A549 (cell line): ENCODE measurements at regions not wholly inside any gene's neighbourhood (a gene's known extent, or its start where the extent isn't known, plus 50 kb on each side); places are given as distances from the start of the nearest gene placed in this dataset.

Experiments used
- ATAC-seq, 2 experiments: fragments of 200-7000 bp in 1 of 2; fragments of >200 bp in 1 of 2; cut with Nextera tagmentation in 1 of 2; cut with Tn5 transposase in 1 of 2; 3 replicates each; pipeline versions ENCODE4 v1.8.0 to v1.9.1; 2018 to 2020; ENCODE audit warnings: mild to moderate bottlenecking in 1 of 2, moderate library complexity in 1 of 2
- CTCF ChIA-PET: fragments of 300-600 bp; sonication (Branson Sonifier 250); formaldehyde crosslinking; extraction: SDS; loops from one replicate; lab custom pipeline; 2021; ENCODE audit warnings: antibody characterized with exemption, inconsistent platforms; lab: Yijun Ruan, JAX
- POLR2A ChIA-PET: fragments of 350-600 bp; formaldehyde crosslinking; extraction: SDS; loops from one replicate; lab custom pipeline; 2021; ENCODE audit warnings: antibody characterized with exemption, inconsistent platforms; lab: Yijun Ruan, JAX
- DNase-seq, 2 experiments: peaks; one replicate each; pipeline versions ENCODE4 v3.0.0 to v3.0.0-alpha.2; 2011 to 2016; ENCODE audit warnings: low read depth in 1 of 2, low spot score in 1 of 2
- FAIRE-seq: peaks from 2 replicates; lab custom pipeline; 2011; peaks lifted over from hg19 to GRCh38; lab: Jason Lieb, UNC
- H3K27ac ChIP-seq, 2 experiments: fragments of >200 bp; sonication (Bioruptor Twin); formaldehyde crosslinking; 3 replicates each; pipeline ENCODE4 v1.5.1; 2016 to 2017
- H3K4me1 ChIP-seq: fragments of >200 bp; sonication (Bioruptor Twin); formaldehyde crosslinking; 3 replicates; pipeline ENCODE4 v1.6.1; 2016
- H3K4me2 ChIP-seq: fragments of >200 bp; sonication (Bioruptor Twin); formaldehyde crosslinking; 3 replicates; pipeline ENCODE4 v1.6.1; 2016
- H3K4me3 ChIP-seq: fragments of >200 bp; sonication (Bioruptor Twin); formaldehyde crosslinking; 3 replicates; pipeline ENCODE4 v1.5.1; 2016
- H3K9me3 ChIP-seq: fragments of >200 bp; sonication (Bioruptor Twin); formaldehyde crosslinking; 3 replicates; pipeline ENCODE4 v1.6.1; 2016
- ATOH8 ChIP-seq: fragments of 250-450 bp; sonication (Bioruptor Pico); IDR thresholded peaks from 2 replicates; pipeline ENCODE4 v1.5.0; 2020; ENCODE audit warnings: low read depth, mild to moderate bottlenecking, moderate library complexity
- BCL3 ChIP-seq: fragments of >200 bp; sonication (Bioruptor Twin); formaldehyde crosslinking; IDR thresholded peaks from 3 replicates; pipeline ENCODE4 v1.6.1; 2016
- BHLHE40 ChIP-seq: IDR thresholded peaks from 2 replicates; pipeline ENCODE4 v1.6.1; 2012; ENCODE audit warnings: low read depth, low read length, inconsistent platforms
- CHD2 ChIP-seq: fragments of 150-350 bp; IDR thresholded peaks from 2 replicates; pipeline ENCODE4 v1.6.1; 2014; ENCODE audit warnings: low read length; ENCODE audit not compliant: partially characterized antibody
- CHD4 ChIP-seq: fragments of 200-600 bp; sonication (generic); IDR thresholded peaks from 2 replicates; pipeline ENCODE4 v1.6.1; 2016; ENCODE audit warnings: antibody characterized with exemption, mild to moderate bottlenecking, borderline replicate concordance
- EHF ChIP-seq: fragments of 250-450 bp; sonication (Bioruptor Pico); IDR thresholded peaks from 2 replicates; pipeline ENCODE4 v1.5.0; 2020; ENCODE audit warnings: mild to moderate bottlenecking
- EHMT2 ChIP-seq: fragments of 200-600 bp; sonication (generic); IDR thresholded peaks from 2 replicates; pipeline ENCODE4 v1.6.1; 2016; ENCODE audit warnings: antibody characterized with exemption, low read depth, mild to moderate bottlenecking, moderate library complexity
- ELK1 ChIP-seq: fragments of 150-350 bp; IDR thresholded peaks from 2 replicates; pipeline ENCODE4 v1.6.1; 2014; ENCODE audit warnings: low read depth, mild to moderate bottlenecking, low read length
- EP300 ChIP-seq, 2 experiments: fragments of >200 bp; sonication (Bioruptor Twin); formaldehyde crosslinking; IDR thresholded peaks; 2 replicates in 1 of 2; 3 replicates in 1 of 2; pipeline ENCODE4 v1.6.1; 2016 to 2017
- ESRRA ChIP-seq: fragments of 150-350 bp; IDR thresholded peaks from 2 replicates; pipeline ENCODE4 v1.6.1; 2014; ENCODE audit warnings: mild to moderate bottlenecking, low read length, borderline replicate concordance
- HDAC2 ChIP-seq: fragments of 200-600 bp; sonication (generic); IDR thresholded peaks from 2 replicates; pipeline ENCODE4 v1.6.1; 2016
- HES2 ChIP-seq: fragments of >200 bp; sonication (Bioruptor Twin); formaldehyde crosslinking; IDR thresholded peaks from 2 replicates; pipeline ENCODE4 v1.6.1; 2016
- HOXA7 ChIP-seq: fragments of 250-450 bp; sonication (Bioruptor Pico); IDR thresholded peaks from 2 replicates; pipeline ENCODE4 v1.5.0; 2020; ENCODE audit warnings: mild to moderate bottlenecking, moderate library complexity
- HOXB13 ChIP-seq: fragments of 250-450 bp; sonication (Bioruptor Pico); IDR thresholded peaks from 2 replicates; pipeline ENCODE4 v1.5.0; 2020; ENCODE audit warnings: low read depth, mild to moderate bottlenecking, moderate library complexity
- HOXB5 ChIP-seq: fragments of 250-450 bp; sonication (Bioruptor Pico); IDR thresholded peaks from 2 replicates; pipeline ENCODE4 v1.5.0; 2020; ENCODE audit warnings: mild to moderate bottlenecking, moderate library complexity
- JUNB ChIP-seq: fragments of >200 bp; sonication (Bioruptor Twin); formaldehyde crosslinking; IDR thresholded peaks from 2 replicates; pipeline ENCODE4 v1.6.1; 2016
- KDM1A ChIP-seq: fragments of 200-600 bp; sonication (generic); IDR thresholded peaks from 2 replicates; pipeline ENCODE4 v1.6.1; 2016; ENCODE audit warnings: low read depth, mild to moderate bottlenecking
- MAFK ChIP-seq: fragments of 450-650 bp; IDR thresholded peaks from 2 replicates; pipeline ENCODE4 v1.6.1; 2014; ENCODE audit not compliant: partially characterized antibody
- MAX ChIP-seq: IDR thresholded peaks from 2 replicates; pipeline ENCODE4 v1.6.1; 2012
- MAZ ChIP-seq: fragments of 150-350 bp; IDR thresholded peaks from 2 replicates; pipeline ENCODE4 v1.6.1; 2014; ENCODE audit warnings: antibody characterized with exemption, low read depth, low read length, borderline replicate concordance
- MYC ChIP-seq: IDR thresholded peaks from 2 replicates; pipeline ENCODE4 v1.6.1; 2012; ENCODE audit warnings: mild to moderate bottlenecking, inconsistent platforms, low read length, improper control_type of control experiment, borderline replicate concordance
- NFE2L2 ChIP-seq: fragments of 150-350 bp; conservative IDR thresholded peaks from 2 replicates; pipeline ENCODE4 v1.6.1; 2014; ENCODE audit warnings: low read length
- PBX3 ChIP-seq: IDR thresholded peaks from 2 replicates; pipeline ENCODE4 v1.6.1; 2012
- POLR2A ChIP-seq: IDR thresholded peaks from 2 replicates; pipeline ENCODE4 v1.6.1; 2012; ENCODE audit warnings: mild to moderate bottlenecking, low read length
- RARB ChIP-seq: fragments of 250-450 bp; sonication (Bioruptor Pico); IDR thresholded peaks from 2 replicates; pipeline ENCODE4 v1.8.0; 2021; ENCODE audit warnings: mild to moderate bottlenecking, moderate library complexity
- RCOR1 ChIP-seq: fragments of 150-350 bp; IDR thresholded peaks from 2 replicates; pipeline ENCODE4 v1.6.1; 2014; ENCODE audit warnings: antibody characterized with exemption, low read length, low read depth
- SREBF2 ChIP-seq: fragments of 450-650 bp; IDR thresholded peaks from 2 replicates; pipeline ENCODE4 v1.6.1; 2014; ENCODE audit warnings: mild to moderate bottlenecking, moderate library complexity
- ZC3H11A ChIP-seq: fragments of 450-650 bp; IDR thresholded peaks from 2 replicates; pipeline ENCODE4 v1.6.1; 2014; ENCODE audit warnings: antibody characterized with exemption, mild to moderate bottlenecking
- ZNF302 ChIP-seq: fragments of 250-450 bp; sonication (Bioruptor Pico); IDR thresholded peaks from 2 replicates; pipeline ENCODE4 v1.9.0; 2021; ENCODE audit warnings: inconsistent platforms, mild to moderate bottlenecking, moderate library complexity
- ZSCAN20 ChIP-seq: fragments of 250-450 bp; sonication (Bioruptor Pico); IDR thresholded peaks from 2 replicates; pipeline ENCODE4 v1.8.0; 2022; ENCODE audit warnings: mild to moderate bottlenecking, moderate library complexity
- WGBS: methylation state at CpG from one replicate; pipeline ENCODE4 v1.1.6; 2017; ENCODE audit errors: missing lambda C conversion rate; 5-methylcytosine and 5-hydroxymethylcytosine counted together

- FAIRE-seq: no peak
- POLR2A ChIA-PET: no interaction called here
- no peak for DNase-seq
- WGBS: 89% methylated on average over 3 of the region's 3 CpGs
- no peak overlapping the region for H3K27ac ChIP-seq
- TF ChIP-seq PBX3: no peak
- peak; percentile 51 for TF ChIP-seq MAFK
- TF ChIP-seq, all 56 proteins: peak for 1
- no peak for ATAC-seq
- CTCF ChIA-PET: no interaction called here
- no peak overlapping the region for H3K4me3 ChIP-seq
- no peak overlapping the region for H3K4me2 ChIP-seq
- H3K9me3 ChIP-seq: no peaks in the 10 kb centered on the region
- H3K4me1 ChIP-seq: no peaks in the 10 kb centered on the region
Observed at GRCh38 chr3:177961784-177962183, 574.5 kb upstream of the KCNMB2 start.

- ATAC-seq (no peak), FAIRE-seq (no peak), DNase-seq (no peak)
- CTCF ChIA-PET: no interaction called here
- H3K4me1 ChIP-seq: peaks cover 18% of the 10 kb centered on the region; the same call in 2 of the 3 replicates
- 71% methylated on average over 1 of the region's 1 CpG for WGBS
- no peak overlapping the region for H3K4me3 ChIP-seq
- H3K4me2 ChIP-seq: no peak overlapping the region
- H3K9me3 ChIP-seq: no peaks in the 10 kb centered on the region
- no peak overlapping the region for H3K27ac ChIP-seq
- TF ChIP-seq RCOR1: no peak
- TF ChIP-seq ZNF302 (CRISPR knock-in tag): no peak
- TF ChIP-seq POLR2A: no peak
- no peak for TF ChIP-seq EHF
- TF ChIP-seq HOXA7 (CRISPR knock-in tag): no peak
- TF ChIP-seq ZC3H11A: no peak
- no peak for TF ChIP-seq MAX
- TF ChIP-seq BCL3: no peak
- no peak for TF ChIP-seq EHMT2
- TF ChIP-seq MYC: no peak
- TF ChIP-seq ATOH8: no peak
- TF ChIP-seq ZSCAN20: no peak
- no peak for TF ChIP-seq ESRRA
- TF ChIP-seq MAZ: no peak
- no peak for TF ChIP-seq HOXB5 (CRISPR knock-in tag)
- TF ChIP-seq HOXB13: no peak
- no peak for TF ChIP-seq JUNB
- TF ChIP-seq HDAC2: no peak
- no peak for TF ChIP-seq CHD2
- no peak for TF ChIP-seq MAFK
- POLR2A ChIA-PET: no interaction called here
Observed at GRCh38 chr3:177966493-177966892, 569.7 kb upstream of the KCNMB2 start.

GRCh38 chr3:177968891-177969290 is 567.3 kb upstream of the KCNMB2 start:
- CTCF ChIA-PET: no interaction called here

More at GRCh38 chr3:177968891-177969290, 567.3 kb upstream of the KCNMB2 start:
- POLR2A ChIA-PET: no interaction called here
- FAIRE-seq: no peak
- peak in 1 of 2 experiments; percentile 29 for DNase-seq
- no peak for ATAC-seq
- Histone ChIP-seq H3K9me3 (no peaks in the 10 kb centered on the region), H3K4me2 (no peak overlapping the region), H3K27ac (no peak overlapping the region), H3K4me3 (no peak overlapping the region), H3K4me1 (peaks cover 28% of the 10 kb centered on the region; the same call in 2 of the 3 replicates)
- WGBS: 84% methylated on average over 2 of the region's 2 CpGs
- TF ChIP-seq SREBF2 (no peak), MAZ (no peak), EHF (no peak), EP300 (IDR thresholded peaks at IDR 0.05) (no peak), CHD4 (no peak), NFE2L2 (no peak), ELK1 (no peak), HOXB5 (CRISPR knock-in tag) (no peak), MAX (no peak), BHLHE40 (no peak), RARB (CRISPR knock-in tag) (no peak), HES2 (no peak), ESRRA (no peak), KDM1A (no peak)
